HCT116 (cell line): ENCODE measurements at regions not wholly inside any gene's neighbourhood (a gene's known extent, or its start where the extent isn't known, plus 50 kb on each side); places are given as distances from the start of the nearest gene placed in this dataset.

Source experiments
- MAX ChIP-seq: IDR thresholded peaks from 2 replicates; pipeline ENCODE4 v1.6.1; 2012
- TF ChIP-seq, protein P1 (sequence below), 3 experiments: fragments of 200-600 bp in 1 of 3; sonication (generic) in 1 of 3; IDR thresholded peaks in 2 of 3; conservative IDR thresholded peaks in 1 of 3; 2 replicates each; pipeline ENCODE4 v1.5.1; 2012 to 2017; ENCODE audit warnings: low read depth in 2 of 3, low read length in 2 of 3, antibody characterized with exemption in 1 of 3, borderline replicate concordance in 1 of 3, control low read depth in 1 of 3, mild to moderate bottlenecking in 1 of 3, mixed read lengths in 1 of 3, mixed run types in 1 of 3, moderate library complexity in 1 of 3; ENCODE audit not compliant: insufficient read depth in 1 of 3

DNA sequence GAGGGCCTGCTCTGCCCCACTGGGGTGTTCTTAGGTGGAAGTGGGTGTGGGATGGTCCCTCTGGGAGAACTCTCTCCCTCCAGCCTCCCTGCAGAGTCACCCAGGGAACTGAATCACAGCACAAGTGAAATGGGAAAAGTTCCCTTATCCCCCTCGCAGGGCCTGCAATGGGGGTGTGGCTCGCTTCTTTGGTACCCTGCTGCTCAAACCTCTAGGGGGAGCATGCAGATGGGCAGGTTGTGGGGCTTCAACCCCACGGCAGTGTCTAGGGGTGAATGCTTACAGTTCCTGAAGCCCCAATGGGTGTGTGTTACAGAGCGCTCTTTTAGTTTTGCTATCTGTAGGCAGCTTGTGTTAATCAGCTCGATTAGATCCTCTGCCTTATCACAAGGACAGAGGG, 59.0 kb upstream of the TINAGL1 start:
- TF ChIP-seq, protein P1, sequence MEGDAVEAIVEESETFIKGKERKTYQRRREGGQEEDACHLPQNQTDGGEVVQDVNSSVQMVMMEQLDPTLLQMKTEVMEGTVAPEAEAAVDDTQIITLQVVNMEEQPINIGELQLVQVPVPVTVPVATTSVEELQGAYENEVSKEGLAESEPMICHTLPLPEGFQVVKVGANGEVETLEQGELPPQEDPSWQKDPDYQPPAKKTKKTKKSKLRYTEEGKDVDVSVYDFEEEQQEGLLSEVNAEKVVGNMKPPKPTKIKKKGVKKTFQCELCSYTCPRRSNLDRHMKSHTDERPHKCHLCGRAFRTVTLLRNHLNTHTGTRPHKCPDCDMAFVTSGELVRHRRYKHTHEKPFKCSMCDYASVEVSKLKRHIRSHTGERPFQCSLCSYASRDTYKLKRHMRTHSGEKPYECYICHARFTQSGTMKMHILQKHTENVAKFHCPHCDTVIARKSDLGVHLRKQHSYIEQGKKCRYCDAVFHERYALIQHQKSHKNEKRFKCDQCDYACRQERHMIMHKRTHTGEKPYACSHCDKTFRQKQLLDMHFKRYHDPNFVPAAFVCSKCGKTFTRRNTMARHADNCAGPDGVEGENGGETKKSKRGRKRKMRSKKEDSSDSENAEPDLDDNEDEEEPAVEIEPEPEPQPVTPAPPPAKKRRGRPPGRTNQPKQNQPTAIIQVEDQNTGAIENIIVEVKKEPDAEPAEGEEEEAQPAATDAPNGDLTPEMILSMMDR (IDR thresholded peaks at IDR 0.05 in 2 of 3, conservative IDR thresholded peaks at IDR 0.05 in 1 of 3; ENCODE audit: borderline replicate concordance in 1 of 3, insufficient read depth in 1 of 3, low read depth in 2 of 3, low read length in 2 of 3) = peak in 1 of 3 experiments; percentile 30; a peak in 2 of 6 replicates
- no peak for TF ChIP-seq MAX
